ENCODE measurements at regions not wholly inside any gene's neighbourhood (a gene's known extent, or its start where the extent isn't known, plus 50 kb on each side); places are given as distances from the start of the nearest gene placed in this dataset.

GRCh38 chr2:6077585-6077984 is 385.4 kb downstream of the SOX11 start:
- no peak for ATAC-seq

DNA sequence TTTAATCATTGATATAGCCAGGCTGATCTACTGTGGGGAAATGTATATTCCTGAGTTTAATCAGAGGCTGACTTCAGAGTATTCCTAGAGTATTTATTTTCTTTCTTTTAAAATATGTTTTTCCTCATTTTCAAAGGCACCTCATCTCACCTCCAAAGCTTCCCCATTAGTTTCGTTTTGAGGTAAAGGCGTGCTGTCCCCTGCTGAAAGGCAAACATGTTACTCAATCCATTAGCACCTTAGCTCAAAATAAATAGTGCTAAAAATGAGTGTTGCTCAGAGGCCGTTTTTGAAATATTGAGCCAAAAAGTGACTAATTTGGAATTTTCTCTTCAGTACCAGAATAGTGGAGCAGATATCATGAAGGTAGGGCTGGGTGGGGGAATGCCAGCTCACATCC is 386.2 kb downstream of the SOX11 start:
- Histone ChIP-seq H3F3A (ENCODE audit: low read length, unreplicated experiment) (no peaks in the 10 kb centered on the region), H3K9me2 (replicated peaks; ENCODE audit: low read length) (no peaks in the 10 kb centered on the region), H3K27ac (ENCODE audit: low read length) (no peak overlapping the region), H3K27me3 (ENCODE audit: low read length) (no peaks in the 10 kb centered on the region; the same call in 1 of the 2 replicates), H3K4me1 (ENCODE audit: insufficient read depth, low read length) (no peaks in the 10 kb centered on the region), H3K4me2 (ENCODE audit: low read length) (no peak overlapping the region), H2AFZ (ENCODE audit: low read length) (no peak overlapping the region), H3K79me2 (ENCODE audit: low read length) (no peaks in the 10 kb centered on the region), H3K9me3 (ENCODE audit: low read length) (no peaks in the 10 kb centered on the region), H3K9ac (ENCODE audit: low read length) (no peak overlapping the region), H3K4me3 (ENCODE audit: low read length) (no peak overlapping the region), H3K36me3 (ENCODE audit: low read depth, low read length) (no peaks in the 10 kb centered on the region), H4K20me1 (ENCODE audit: low read length) (no peaks in the 10 kb centered on the region)
- ATAC-seq (no peak), DNase-seq (no peak)
- no TSS peak for BruUV-seq (replicated peaks)
- intact Hi-C loops (cut with micrococcal nuclease) = no loop called here
- ChIA-PET CTCF (no interaction called here), POLR2A (ENCODE audit: unreplicated experiment) (no interaction called here)
- TF ChIP-seq, protein P1, sequence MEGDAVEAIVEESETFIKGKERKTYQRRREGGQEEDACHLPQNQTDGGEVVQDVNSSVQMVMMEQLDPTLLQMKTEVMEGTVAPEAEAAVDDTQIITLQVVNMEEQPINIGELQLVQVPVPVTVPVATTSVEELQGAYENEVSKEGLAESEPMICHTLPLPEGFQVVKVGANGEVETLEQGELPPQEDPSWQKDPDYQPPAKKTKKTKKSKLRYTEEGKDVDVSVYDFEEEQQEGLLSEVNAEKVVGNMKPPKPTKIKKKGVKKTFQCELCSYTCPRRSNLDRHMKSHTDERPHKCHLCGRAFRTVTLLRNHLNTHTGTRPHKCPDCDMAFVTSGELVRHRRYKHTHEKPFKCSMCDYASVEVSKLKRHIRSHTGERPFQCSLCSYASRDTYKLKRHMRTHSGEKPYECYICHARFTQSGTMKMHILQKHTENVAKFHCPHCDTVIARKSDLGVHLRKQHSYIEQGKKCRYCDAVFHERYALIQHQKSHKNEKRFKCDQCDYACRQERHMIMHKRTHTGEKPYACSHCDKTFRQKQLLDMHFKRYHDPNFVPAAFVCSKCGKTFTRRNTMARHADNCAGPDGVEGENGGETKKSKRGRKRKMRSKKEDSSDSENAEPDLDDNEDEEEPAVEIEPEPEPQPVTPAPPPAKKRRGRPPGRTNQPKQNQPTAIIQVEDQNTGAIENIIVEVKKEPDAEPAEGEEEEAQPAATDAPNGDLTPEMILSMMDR (conservative IDR thresholded peaks at IDR 0.05; ENCODE audit: low read depth, low read length) = no peak
- no peak for TF ChIP-seq EZH2phosphoT487 (IDR thresholded peaks at IDR 0.05; ENCODE audit: borderline replicate concordance, low read length)
- TF ChIP-seq EZH2 (IDR thresholded peaks at IDR 0.05; ENCODE audit: low read length, unreplicated experiment) = no peak

More at GRCh38 chr2:6077585-6077984, 385.4 kb downstream of the SOX11 start:
- H3K36me3 ChIP-seq (ENCODE audit: low read depth, low read length) = no peaks in the 10 kb centered on the region
- no peaks in the 10 kb centered on the region for H3F3A ChIP-seq (ENCODE audit: low read length, unreplicated experiment)
- H3K27me3 ChIP-seq (ENCODE audit: low read length) = no peaks in the 10 kb centered on the region; the same call in 1 of the 2 replicates
- TF ChIP-seq, protein P1 (conservative IDR thresholded peaks at IDR 0.05; ENCODE audit: low read depth, low read length) = no peak
- TF ChIP-seq EZH2phosphoT487 (IDR thresholded peaks at IDR 0.05; ENCODE audit: borderline replicate concordance, low read length) = no peak
- no peak for TF ChIP-seq EZH2 (IDR thresholded peaks at IDR 0.05; ENCODE audit: low read length, unreplicated experiment)
- no peak overlapping the region for H3K27ac ChIP-seq (ENCODE audit: low read length)
- no peaks in the 10 kb centered on the region for H3K4me1 ChIP-seq (ENCODE audit: insufficient read depth, low read length)
- H3K9ac ChIP-seq (ENCODE audit: low read length) = no peak overlapping the region
- H3K9me3 ChIP-seq (ENCODE audit: low read length) = no peaks in the 10 kb centered on the region
- no peak for DNase-seq
- ChIA-PET POLR2A (ENCODE audit: unreplicated experiment) (no interaction called here), CTCF (no interaction called here)
- H3K4me3 ChIP-seq (ENCODE audit: low read length) = no peak overlapping the region
- no TSS peak for BruUV-seq (replicated peaks)
- intact Hi-C loops (cut with micrococcal nuclease) = no loop called here
- H3K79me2 ChIP-seq (ENCODE audit: low read length) = no peaks in the 10 kb centered on the region
- no peak overlapping the region for H3K4me2 ChIP-seq (ENCODE audit: low read length)
- no peak overlapping the region for H2AFZ ChIP-seq (ENCODE audit: low read length)
- H3K9me2 ChIP-seq (replicated peaks; ENCODE audit: low read length) = no peaks in the 10 kb centered on the region
- H4K20me1 ChIP-seq (ENCODE audit: low read length) = no peaks in the 10 kb centered on the region

DNA sequence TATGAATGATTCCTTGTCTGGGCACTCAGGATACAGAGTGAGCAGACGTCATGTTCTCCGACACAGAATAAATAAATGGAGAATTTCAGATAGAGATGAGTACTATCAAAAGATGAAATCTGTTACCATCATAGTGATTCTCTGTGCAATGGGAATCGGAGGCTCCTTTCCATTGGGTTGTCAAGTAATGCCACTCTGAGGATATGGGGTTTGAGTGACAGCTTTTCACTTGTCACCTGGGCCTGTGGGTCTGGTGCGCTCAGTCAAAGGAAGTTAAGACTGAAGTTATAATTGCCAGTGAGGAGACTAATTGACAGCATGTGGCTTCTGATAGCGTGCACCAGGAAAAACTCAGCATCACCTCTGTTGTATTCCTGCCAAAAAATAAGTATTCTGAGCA is 387.2 kb downstream of the SOX11 start:
- H3K9ac ChIP-seq (ENCODE audit: low read length) = no peak overlapping the region
- H3K27me3 ChIP-seq (ENCODE audit: low read length) = no peaks in the 10 kb centered on the region; the same call in 1 of the 2 replicates
- intact Hi-C loops (cut with micrococcal nuclease) = no loop called here
- no peaks in the 10 kb centered on the region for H3K4me1 ChIP-seq (ENCODE audit: insufficient read depth, low read length)
- ChIA-PET POLR2A (ENCODE audit: unreplicated experiment) (no interaction called here), CTCF (no interaction called here)
- no peak for ATAC-seq
- H3K27ac ChIP-seq (ENCODE audit: low read length) = no peak overlapping the region
- H3K4me3 ChIP-seq (ENCODE audit: low read length) = no peak overlapping the region
- H2AFZ ChIP-seq (ENCODE audit: low read length) = no peak overlapping the region
- TF ChIP-seq, protein P1 (conservative IDR thresholded peaks at IDR 0.05; ENCODE audit: low read depth, low read length) = no peak
- no peak for TF ChIP-seq EZH2 (IDR thresholded peaks at IDR 0.05; ENCODE audit: low read length, unreplicated experiment)
- no peak for TF ChIP-seq EZH2phosphoT487 (IDR thresholded peaks at IDR 0.05; ENCODE audit: borderline replicate concordance, low read length)
- no peaks in the 10 kb centered on the region for H3F3A ChIP-seq (ENCODE audit: low read length, unreplicated experiment)
- no peaks in the 10 kb centered on the region for H3K36me3 ChIP-seq (ENCODE audit: low read depth, low read length)
- H3K9me3 ChIP-seq (ENCODE audit: low read length) = no peaks in the 10 kb centered on the region
- DNase-seq = no peak
- H3K4me2 ChIP-seq (ENCODE audit: low read length) = no peak overlapping the region
- no peaks in the 10 kb centered on the region for H3K9me2 ChIP-seq (replicated peaks; ENCODE audit: low read length)
- no TSS peak for BruUV-seq (replicated peaks)
- no peaks in the 10 kb centered on the region for H3K79me2 ChIP-seq (ENCODE audit: low read length)
- H4K20me1 ChIP-seq (ENCODE audit: low read length) = no peaks in the 10 kb centered on the region
